Skin of body (tissue), 1 donor: ENCODE measurements at regions not wholly inside any gene's neighbourhood (a gene's known extent, or its start where the extent isn't known, plus 50 kb on each side); places are given as distances from the start of the nearest gene placed in this dataset.

Experiments
- DNase-seq: peaks from one replicate; lab custom pipeline; 2025; lab: John Stamatoyannopoulos, UW

DNA sequence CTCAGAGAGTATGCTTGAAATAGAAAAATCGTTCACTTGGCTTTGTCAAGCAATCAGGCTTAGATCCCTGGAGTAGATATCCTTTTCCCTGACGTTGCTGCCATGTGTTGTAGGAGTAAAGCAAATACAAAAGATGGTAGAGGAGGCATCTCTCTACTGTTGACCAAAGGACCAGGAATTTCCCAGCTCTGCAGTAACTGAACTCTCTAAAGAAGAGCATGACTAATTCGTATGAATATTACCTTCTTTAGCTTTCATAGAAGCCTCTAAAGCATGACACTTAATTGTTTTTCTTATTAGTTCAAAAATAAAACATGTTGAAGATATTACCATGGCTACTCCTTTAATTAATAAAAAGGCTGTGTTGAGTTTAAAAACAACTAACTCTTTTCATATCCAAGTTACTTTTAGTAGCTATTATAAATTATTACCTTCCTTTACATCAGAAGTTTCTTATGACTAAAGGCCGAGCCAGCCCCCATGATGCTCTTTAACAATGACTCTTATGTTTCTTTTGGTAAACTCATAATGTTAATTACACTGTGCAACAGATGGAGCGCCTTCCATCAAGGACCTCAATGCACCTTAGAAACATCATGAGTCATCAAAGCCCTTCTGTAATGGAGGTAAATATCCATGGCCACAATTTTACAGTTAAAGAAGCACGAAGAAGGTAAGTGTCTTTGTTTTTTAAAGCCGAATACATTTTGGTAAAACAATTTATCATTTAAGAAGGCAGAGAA, 352.4 kb downstream of the KLF5 start:
- DNase-seq, result no peak

DNA sequence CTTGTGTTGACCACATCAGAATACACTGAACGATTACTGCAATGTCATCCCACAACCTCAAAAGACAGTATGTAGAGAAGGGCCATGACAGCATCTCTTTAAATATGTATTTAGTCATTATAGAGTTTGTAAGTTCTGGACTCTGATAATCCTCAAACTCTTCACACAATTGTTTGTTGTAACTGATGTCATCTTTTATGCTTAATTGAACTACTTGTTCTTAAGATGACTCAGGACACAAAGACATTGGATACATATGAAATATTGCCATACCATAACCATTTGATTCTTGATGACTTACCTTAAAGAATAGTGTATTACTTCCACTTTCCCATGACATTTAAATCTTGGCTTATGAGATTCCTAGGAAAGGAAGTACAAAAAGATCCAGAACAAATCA, 347.6 kb downstream of the KLF5 start:
- DNase-seq, result no peak

DNA sequence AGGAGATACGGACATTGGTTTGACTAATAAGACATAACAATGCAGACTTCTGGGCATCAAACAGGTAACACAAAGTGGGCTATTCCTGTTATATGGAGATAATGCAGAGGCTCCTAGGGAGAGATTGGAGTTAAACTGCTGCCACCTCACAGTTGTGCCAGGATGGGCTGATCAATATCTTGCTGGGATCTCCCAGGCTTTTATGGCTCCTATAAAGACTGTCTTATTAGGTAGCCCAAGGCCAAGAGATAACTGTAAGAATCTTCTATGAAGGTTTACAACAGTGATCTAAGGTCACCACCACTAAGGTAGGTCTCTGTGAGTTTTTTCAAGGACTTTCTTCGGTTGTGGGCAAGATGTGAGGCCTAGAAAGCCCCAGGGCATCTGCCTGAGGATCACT, 345.8 kb downstream of the KLF5 start:
- DNase-seq, result no peak

DNA sequence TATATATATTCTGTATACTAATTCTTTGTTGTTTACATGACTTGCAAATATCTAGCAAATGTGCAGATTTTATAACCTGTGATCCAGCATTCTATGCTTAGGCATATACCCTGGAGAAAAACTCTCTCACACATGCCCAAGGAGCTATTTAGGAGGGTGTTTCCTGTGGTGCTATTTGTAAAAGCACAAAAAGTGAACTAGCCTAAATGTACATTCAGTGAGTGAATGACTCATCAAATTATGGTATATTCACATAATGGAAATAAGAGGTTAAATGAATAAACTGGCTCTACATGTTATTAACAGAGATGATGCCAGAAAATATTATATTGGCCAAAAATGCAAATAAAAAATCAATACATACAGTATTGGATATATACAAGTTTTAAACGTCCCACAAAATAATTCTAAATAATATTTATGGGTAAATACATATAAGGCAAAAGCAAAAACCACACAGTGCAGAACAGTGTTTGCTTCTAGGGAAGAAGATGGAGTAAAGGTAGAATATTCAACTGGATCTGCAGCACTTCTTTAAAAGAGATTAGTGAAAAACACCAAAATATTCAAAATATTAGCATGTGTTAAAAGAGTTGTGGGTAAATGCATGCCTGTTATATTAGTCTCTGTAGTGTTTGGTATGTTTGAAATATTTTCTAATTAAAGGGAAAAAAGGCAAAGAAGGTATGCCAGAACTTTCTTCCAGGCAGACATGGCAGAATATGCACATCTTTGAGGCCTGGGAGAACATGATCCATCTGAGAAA, 344.7 kb downstream of the KLF5 start:
- DNase-seq, result no peak

DNA sequence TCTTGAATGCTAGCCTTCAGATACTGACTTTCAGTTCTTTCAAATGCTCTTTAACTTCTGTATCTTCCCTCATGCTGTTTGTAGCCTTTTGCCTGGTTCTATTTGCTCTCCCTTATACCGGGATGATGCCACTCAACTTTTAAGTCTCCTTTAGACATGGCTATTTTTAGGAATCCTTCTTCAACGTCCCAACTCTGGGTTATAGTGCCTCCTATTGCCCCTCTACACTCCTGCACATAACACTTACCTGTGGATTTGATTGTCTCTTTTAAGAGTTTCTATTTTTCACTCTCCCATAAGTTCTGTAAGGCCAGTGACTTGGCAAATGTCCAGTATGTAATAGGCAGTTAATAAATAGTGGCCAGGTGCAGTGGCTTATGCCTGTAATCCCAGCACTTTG, 343.0 kb downstream of the KLF5 start:
- no peak for DNase-seq

DNA sequence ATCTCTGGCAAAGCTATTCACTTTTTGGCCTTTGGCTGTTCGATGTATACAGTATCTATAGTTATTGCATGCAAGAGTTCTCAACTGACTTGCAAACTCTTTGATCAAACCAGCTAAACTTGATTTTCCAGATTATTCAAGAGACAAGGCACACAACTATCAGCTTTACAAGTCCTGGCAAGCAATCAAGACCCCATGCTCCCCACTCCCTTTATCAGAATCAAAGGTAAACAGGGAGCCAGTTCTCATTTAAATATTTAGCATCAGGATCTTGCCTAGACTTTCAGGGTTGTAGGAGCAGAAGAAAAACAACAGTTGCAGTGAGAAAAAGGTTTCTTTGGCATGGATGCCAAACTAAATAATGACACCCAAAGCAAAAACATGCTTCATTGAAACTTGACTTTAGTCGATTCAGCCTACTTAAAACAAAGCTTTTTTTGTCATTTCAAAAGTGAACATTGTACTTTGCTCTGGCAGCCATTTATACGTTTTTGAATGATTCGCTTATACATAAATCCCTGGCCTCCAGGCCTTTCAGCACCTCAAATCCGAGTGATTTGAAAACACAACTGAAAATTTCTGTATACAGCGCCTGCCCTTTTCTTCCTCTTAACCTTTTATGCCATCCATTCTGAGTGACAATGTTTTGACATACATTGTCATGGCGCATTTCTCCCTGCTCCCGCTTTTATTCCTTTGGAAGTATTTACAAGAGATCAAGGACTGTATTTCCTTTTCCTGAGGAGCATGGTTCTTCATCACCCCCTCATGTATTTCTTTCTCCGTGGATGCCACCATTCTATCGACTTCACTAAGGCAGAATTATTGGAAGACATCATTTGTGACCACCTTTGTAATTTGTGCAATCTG, 340.8 kb downstream of the KLF5 start:
- peak; percentile 7 for DNase-seq

DNA sequence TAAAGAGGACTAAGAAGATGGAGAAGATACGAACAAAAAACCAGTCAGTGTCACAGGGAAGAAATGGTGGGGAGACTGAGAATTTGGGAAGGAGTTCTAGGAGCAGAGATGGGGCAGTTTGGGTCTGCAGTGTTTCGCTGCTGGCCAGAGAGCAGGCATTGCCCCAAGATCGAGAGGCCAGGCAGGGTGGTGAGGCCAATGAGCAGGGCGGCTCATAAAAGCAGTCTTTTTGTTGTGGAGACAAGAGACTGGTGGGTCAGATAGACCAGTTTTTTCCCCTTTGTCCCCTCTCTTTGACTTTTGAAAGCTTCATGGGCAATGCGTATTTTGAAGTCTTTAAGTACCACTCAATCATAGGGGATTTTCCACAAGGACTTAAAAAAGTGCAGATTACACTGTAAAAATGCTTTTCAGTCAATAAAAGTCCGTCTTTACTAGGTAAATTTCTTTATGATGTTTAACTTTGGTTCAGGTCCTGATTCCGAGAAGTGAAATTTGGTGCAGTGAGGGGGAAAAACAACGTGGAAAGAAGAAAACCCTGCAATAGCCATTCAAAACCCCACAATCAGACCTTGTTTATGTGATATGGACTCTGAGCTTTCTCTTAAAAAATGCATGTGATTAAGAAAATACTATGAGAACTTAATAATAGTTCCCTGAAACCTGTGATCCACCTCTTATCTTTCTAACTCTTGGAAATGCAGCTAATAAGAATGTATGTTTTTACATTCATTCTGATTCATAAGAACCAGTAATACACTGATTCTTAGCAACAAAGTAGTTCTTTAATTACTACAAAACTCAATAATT, 338.9 kb downstream of the KLF5 start:
- DNase-seq, result no peak

DNA sequence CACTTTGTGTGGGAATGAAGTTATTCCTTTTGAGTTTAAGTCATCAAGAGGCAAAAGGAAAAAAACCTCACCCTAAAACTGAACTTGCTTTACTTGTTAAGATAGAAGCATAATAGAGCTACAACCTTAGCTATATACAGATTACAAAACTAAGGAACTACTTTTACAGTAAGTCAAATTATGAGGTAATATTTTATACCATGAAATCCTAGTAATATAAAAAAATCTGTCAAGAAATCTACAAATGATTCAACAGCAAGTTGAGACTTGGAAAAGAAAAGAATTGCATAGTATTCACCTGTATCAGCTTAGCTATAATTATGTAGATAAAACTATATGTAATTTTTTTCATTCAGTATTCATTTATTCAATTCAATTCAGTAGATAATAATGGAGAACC, 335.3 kb downstream of the KLF5 start:
- DNase-seq, result no peak

DNA sequence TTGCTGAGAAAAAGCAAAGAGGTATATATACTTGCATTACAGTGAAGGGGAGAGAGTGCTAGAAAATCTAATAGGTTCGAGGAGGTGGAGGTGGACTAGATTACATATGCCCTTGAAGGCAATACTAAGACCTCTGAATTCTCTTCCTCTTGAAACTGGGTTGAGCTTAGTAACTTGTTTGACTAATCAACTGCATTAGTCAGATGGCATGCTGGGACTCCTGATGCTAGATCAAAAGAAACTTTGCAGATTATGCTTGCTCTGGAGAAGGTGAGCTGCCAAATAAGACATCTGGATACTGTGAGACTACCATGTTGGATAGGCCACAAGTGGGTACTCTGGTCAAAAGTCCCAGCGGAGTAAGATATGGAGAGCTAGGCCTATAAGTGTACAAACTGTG, 331.3 kb downstream of the KLF5 start:
- DNase-seq, result no peak

DNA sequence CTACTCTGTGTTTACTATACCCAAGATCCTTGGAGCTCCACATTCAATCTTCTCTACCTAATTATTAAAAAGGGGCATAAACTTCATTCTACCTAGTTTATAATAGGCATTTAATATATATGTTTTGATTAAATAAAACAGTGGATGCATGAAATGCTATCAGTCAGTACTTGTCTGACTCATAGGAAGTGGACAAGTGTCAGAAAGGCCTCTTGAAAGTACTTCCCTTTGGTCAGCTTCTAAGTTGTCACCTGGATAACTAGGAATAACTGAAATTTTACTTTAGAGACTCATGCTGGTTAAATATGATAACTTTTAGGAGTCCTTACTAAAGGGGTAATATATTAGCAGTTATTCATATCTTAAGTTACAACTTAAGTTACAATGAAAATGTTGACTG, 329.8 kb downstream of the KLF5 start:
- DNase-seq, result no peak

DNA sequence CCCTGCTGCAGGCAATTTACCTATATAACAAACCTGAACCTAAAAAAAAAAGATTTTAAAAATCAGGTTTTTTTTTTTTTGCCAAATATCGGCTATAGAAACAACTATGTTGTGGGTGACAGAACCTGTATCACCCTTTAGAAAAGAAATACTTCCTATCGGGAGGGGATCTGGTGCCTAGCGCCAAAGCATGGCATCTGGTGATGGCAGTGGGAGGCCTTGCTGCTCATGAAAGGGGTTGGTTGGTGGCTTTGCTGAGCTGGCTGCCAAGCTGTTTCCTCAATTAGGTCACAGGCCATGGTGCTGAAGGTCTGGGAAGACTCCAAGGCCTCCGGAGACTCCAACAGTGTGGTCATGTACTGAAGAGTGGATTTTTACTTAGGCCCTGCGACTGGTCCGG, 328.5 kb downstream of the KLF5 start:
- no peak for DNase-seq

DNA sequence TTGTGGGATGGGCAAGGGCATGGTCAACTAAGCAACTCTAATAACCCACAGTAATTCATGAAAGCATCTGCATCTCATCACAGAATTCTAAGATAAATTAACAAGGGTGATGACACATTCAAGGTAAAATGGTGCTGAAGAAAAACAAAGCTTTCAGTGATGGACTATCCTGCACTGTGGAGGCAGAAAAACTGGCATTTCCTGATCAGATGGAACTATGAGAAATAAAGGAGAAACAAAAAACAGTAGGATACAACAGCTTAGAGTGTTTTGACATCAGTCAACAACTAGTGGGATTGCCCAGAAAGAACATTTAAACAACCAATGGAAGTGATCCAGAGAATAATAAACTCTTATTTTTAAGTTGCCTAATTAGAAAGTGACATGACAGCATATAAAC, 327.0 kb downstream of the KLF5 start:
- no peak for DNase-seq

DNA sequence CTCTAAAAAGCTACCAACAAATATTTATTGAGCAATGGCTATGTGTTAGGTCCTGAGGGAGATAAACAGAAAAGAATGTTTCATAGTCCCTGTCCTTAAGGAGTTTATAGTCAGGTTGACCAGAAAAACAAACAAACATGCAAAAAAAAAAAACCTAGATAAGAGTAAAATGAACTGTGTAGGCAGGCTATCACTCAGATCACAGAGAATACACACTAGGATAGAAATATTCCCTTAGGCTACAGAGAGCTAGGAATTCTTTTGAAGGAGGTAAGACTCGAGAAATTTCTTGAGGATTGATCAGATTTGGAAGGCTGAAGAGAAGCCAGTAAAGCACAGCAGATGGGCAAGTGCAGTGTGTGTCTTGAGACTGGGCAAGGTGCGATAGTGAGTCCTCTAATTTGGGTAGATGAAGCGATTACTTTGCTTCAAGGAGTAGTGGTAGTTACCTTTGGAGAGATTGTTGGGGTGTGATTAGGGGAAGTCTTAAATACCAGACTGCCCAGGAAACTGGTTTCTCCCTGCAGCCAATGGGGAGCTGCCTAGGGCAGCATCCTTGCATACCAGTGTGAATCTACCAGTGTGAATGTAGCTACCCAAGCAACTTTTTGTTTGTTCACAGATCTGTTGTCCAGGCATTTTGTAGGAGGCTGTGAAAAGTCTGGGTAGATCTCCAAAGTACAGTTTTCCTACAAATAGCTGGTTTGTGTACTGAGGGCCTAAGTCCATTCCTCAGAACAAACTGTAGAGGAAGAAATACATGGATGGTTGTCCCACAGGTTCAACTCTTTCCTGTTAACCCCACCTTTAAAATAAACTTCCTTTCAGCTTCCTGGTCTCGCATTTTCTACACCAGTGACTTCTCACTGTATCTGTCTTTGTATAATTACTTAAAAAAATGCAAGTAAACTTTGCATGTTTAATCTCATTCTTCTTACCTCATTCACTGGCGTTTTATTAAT, 314.1 kb downstream of the KLF5 start:
- DNase-seq, result no peak

DNA sequence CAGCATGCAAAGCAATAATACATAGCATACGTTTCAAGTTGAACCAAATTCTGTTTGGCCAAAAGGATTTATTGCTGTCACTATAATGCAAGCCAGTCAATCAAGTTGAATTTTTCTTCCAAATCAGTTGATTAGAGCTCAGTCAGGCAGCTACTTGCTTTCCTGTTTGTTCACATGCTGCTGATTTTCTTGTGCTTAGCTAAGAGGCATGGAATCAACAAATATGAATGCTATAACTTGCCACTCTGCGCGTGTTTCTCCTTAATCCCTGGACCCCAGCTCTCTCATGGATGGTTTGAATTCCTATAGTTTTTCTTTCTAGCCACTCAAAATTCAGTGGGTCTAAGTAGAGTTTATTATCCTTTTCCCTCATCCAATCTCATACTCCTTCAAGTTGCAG, 311.3 kb downstream of the KLF5 start:
- DNase-seq, result no peak

DNA sequence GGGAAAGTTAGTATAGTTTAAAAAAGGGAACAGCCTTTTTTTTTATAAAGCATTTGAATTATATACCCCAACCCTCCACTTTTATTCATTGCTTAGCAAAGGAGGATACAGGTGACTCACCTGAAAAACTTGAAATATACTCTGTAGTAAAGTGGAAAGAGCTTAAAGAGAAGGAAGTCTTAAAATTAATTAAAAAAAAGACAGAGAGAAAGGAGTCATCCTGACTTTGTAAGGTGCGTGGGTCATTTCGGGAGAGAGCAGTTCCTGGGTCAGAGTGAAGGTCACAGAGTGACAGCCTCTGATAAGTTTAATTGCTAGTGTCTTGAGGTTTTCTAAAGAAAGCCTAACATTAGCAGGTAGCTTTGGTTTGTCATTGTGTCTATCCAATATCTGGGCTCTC, 310.3 kb downstream of the KLF5 start:
- no peak for DNase-seq

DNA sequence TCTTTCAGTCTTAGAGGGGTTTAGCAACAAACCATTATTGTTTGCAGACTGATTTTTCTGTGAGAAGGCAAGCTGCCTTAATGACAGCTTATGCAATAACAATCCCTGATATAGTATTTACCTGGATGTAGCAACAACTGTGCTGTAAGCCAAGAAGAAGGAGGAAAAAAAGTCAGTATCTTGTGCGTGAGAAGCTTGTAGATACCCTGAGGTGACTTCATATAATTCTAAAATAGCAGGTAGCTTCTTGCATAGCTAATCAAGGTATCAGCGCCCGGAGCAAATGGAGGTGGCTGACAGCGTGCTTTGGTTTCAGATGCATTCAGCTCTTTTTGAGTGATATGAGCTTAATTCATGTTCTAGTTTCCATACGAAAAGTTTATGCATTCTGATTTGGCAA, 309.8 kb downstream of the KLF5 start:
- peak; percentile 25 for DNase-seq

DNA sequence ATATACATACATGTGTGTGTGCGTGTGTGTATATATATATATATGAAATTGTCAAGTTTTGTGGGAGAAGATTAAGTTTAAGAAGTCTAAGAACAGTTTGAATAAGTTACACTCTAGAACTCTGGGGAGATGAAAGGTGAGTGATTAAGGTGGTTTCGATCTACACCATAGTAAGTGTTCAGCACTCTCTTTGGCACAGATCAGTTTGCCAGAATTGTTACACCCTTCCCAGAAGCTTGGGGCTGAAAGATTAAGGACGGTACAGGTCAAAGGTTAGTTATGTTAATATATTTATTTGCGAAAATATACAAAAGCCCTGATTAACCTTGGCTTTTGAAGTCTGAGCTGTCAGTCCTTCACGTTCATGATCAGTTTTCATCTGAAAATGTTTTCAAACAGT, 309.1 kb downstream of the KLF5 start:
- no peak for DNase-seq

DNA sequence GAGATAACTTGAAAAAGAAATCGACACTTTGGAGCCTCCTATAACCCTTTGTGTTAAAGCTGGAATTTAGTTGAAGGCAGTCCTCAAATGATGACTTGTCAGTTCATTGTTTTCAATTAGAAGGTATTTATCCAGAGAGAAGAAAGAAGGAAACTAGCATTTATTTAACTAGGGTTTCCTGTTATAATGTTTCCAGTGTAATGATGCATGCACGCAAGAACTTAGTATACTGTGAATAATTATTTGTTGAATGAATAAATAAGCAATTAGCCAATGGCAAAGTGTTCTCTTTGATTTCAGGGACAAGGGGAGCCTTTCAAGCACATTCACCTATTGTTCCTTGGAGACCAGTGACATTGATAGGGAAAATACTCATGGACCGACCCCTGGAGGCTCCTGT, 307.4 kb downstream of the KLF5 start:
- no peak for DNase-seq

DNA sequence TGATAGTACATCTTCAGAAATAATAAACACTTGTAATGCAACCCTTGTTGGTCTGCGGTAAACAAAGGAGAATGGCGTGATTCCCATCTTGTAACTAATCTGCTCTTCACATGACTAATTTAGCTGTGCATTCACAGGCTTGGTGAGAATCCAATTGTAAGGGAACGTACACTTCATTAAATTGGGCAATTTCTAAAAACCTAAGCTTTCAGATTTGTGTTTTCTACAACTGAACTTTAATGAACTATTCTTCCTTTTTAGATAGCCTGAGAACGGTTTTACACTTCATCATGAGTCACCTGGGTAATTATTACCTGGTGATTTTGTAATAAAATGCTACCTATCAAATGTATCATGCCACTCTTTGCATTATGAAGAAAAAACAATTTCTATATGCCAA, 306.9 kb downstream of the KLF5 start:
- DNase-seq, result no peak

DNA sequence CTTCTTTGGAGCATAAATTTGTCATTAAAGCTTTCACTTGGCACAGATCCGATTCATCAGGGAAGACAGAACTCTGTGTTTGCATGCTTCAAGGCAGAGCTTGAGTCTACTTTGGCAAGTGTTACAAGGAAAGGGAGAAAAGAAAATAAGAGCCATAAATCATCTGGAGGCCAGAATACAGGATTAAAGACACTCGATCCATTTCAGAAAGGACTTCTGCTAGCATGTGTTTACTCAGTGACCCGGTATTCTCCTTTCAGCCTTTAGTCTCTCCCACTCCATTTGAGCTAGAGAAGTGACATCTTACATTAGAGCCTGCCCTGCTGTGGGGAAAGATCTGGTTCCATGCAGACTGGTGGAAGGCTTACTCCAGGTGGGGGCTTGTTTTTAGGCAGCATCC, 306.4 kb downstream of the KLF5 start:
- no peak for DNase-seq
